BLaER1 treated with 17β-estradiol and CSF1 and Interleukin-3, amounts not matched to agents 10 nM and 100 nM (cell line): ENCODE measurements at regions not wholly inside any gene's neighbourhood (a gene's known extent, or its start where the extent isn't known, plus 50 kb on each side); places are given as distances from the start of the nearest gene placed in this dataset.

Source experiments
- H3K27ac ChIP-seq, 11 experiments: shearing (Covaris generic); formaldehyde crosslinking; 2 replicates each; pipeline ENCODE4 v1.8.1; 2022
- H3K27me3 ChIP-seq, 11 experiments: shearing (Covaris generic); formaldehyde crosslinking; 2 replicates each; pipeline ENCODE4 v1.8.1; 2022
- H3K36me3 ChIP-seq, 11 experiments: shearing (Covaris generic); formaldehyde crosslinking; 2 replicates each; pipeline ENCODE4 v1.8.1; 2022
- H3K4me1 ChIP-seq, 10 experiments: shearing (Covaris generic); formaldehyde crosslinking; 2 replicates each; pipeline ENCODE4 v1.8.1; 2022
- H3K4me2 ChIP-seq, 11 experiments: shearing (Covaris generic); formaldehyde crosslinking; 2 replicates each; pipeline ENCODE4 v1.8.1; 2022
- H3K4me3 ChIP-seq, 10 experiments: shearing (Covaris generic); formaldehyde crosslinking; 2 replicates each; pipeline ENCODE4 v1.8.1; 2022
- H3K9ac ChIP-seq, 11 experiments: shearing (Covaris generic); formaldehyde crosslinking; 2 replicates each; pipeline ENCODE4 v1.8.1; 2022
- H3K9me3 ChIP-seq, 11 experiments: shearing (Covaris generic); formaldehyde crosslinking; replicated peaks in 1 of 11; 2 replicates each; pipeline ENCODE4 v1.8.1; 2022
- H4K20me1 ChIP-seq, 11 experiments: shearing (Covaris generic); formaldehyde crosslinking; 2 replicates each; pipeline ENCODE4 v1.8.1; 2022
- Cebpa-rat ChIP-seq, 11 experiments: shearing (Covaris generic); IDR thresholded peaks; 2 replicates each; pipeline ENCODE4 v1.8.1; 2022

- H4K20me1 ChIP-seq, result no peaks in the 10 kb centered on the region
- no peaks in the 10 kb centered on the region for H3K27me3 ChIP-seq
- H3K9me3 ChIP-seq, result no peaks in the 10 kb centered on the region
- H3K9ac ChIP-seq, result no peak overlapping the region
- no peak overlapping the region for H3K27ac ChIP-seq
- peaks cover 0 to 13% (median 6%) of the 10 kb centered on the region in 10 experiments; a peak in 11 of 20 replicates for H3K4me1 ChIP-seq
- no peak overlapping the region for H3K4me3 ChIP-seq
- H3K4me2 ChIP-seq, result no peak overlapping the region
- TF ChIP-seq Cebpa-rat (IDR thresholded peaks at IDR 0.05), result no peak
- H3K36me3 ChIP-seq, result no peaks in the 10 kb centered on the region
These were observed 78.3 kb upstream of the ATP11B start for GRCh38 chr3:182715006-182715405.

GRCh38 chr3:182716114-182716688, 77.1 kb upstream of the ATP11B start:
- Histone ChIP-seq H3K4me1 (peaks cover 0 to 13% (median 6%) of the 10 kb centered on the region in 10 experiments; a peak in 11 of 20 replicates), H3K27me3 (no peaks in the 10 kb centered on the region), H3K4me3 (no peak overlapping the region), H4K20me1 (no peaks in the 10 kb centered on the region), H3K27ac (no peak overlapping the region), H3K9ac (0 out of 22 replicates have a peak overlapping the region, but pooled peaks of 1 of the 11 experiments have one; percentile 20), H3K9me3 (no peaks in the 10 kb centered on the region), H3K36me3 (no peaks in the 10 kb centered on the region), H3K4me2 (peak overlapping the region in 1 of 11 experiments; percentile 4; a peak in 1 of 22 replicates)
- no peak for TF ChIP-seq Cebpa-rat (IDR thresholded peaks at IDR 0.05)

- H3K4me3 ChIP-seq, result no peak overlapping the region
- H3K4me2 ChIP-seq, result no peak overlapping the region
- TF ChIP-seq Cebpa-rat (IDR thresholded peaks at IDR 0.05), result no peak
- H3K4me1 ChIP-seq, result peaks cover 0 to 13% (median 6%) of the 10 kb centered on the region in 10 experiments; a peak in 11 of 20 replicates
- no peaks in the 10 kb centered on the region for H3K9me3 ChIP-seq
- no peaks in the 10 kb centered on the region for H4K20me1 ChIP-seq
- H3K9ac ChIP-seq, result no peak overlapping the region
- no peak overlapping the region for H3K27ac ChIP-seq
- no peaks in the 10 kb centered on the region for H3K27me3 ChIP-seq
- no peaks in the 10 kb centered on the region for H3K36me3 ChIP-seq
These were observed 76.1 kb upstream of the ATP11B start for GRCh38 chr3:182717216-182717615.

- no peak overlapping the region for H3K4me2 ChIP-seq
- TF ChIP-seq Cebpa-rat (IDR thresholded peaks at IDR 0.05), result no peak
- H3K4me1 ChIP-seq, result no peaks in the 10 kb centered on the region
- H3K9ac ChIP-seq, result no peak overlapping the region
- H4K20me1 ChIP-seq, result no peaks in the 10 kb centered on the region
- no peaks in the 10 kb centered on the region for H3K9me3 ChIP-seq
- no peaks in the 10 kb centered on the region for H3K36me3 ChIP-seq
- H3K27ac ChIP-seq, result no peak overlapping the region
- no peak overlapping the region for H3K4me3 ChIP-seq
- H3K27me3 ChIP-seq, result no peaks in the 10 kb centered on the region
These were observed 70.4 kb upstream of the ATP11B start for GRCh38 chr3:182722907-182723306.

GRCh38 chr3:182723596-182723995, 69.7 kb upstream of the ATP11B start:
- Histone ChIP-seq H3K9ac (no peak overlapping the region), H3K4me1 (no peaks in the 10 kb centered on the region), H3K27me3 (no peaks in the 10 kb centered on the region), H3K9me3 (no peaks in the 10 kb centered on the region), H3K27ac (no peak overlapping the region), H3K36me3 (no peaks in the 10 kb centered on the region), H3K4me2 (no peak overlapping the region), H4K20me1 (no peaks in the 10 kb centered on the region), H3K4me3 (no peak overlapping the region)
- 0 out of 22 replicates have a peak, but pooled peaks of 1 of the 11 experiments have one; percentile 36 for TF ChIP-seq Cebpa-rat (IDR thresholded peaks at IDR 0.05)

- Histone ChIP-seq H3K36me3 (no peaks in the 10 kb centered on the region), H3K9ac (no peak overlapping the region), H3K9me3 (no peaks in the 10 kb centered on the region), H4K20me1 (no peaks in the 10 kb centered on the region), H3K27ac (no peak overlapping the region), H3K27me3 (no peaks in the 10 kb centered on the region), H3K4me2 (no peak overlapping the region), H3K4me3 (no peak overlapping the region), H3K4me1 (peaks cover 6 to 16% (median 9%) of the 10 kb centered on the region in 10 experiments; a peak in 19 of 20 replicates)
- TF ChIP-seq Cebpa-rat (IDR thresholded peaks at IDR 0.05), result no peak
These were observed 67.7 kb upstream of the ATP11B start for GRCh38 chr3:182725372-182726251.

GRCh38 chr3:182726258-182727142, 66.8 kb upstream of the ATP11B start:
- no peaks in the 10 kb centered on the region for H4K20me1 ChIP-seq
- H3K36me3 ChIP-seq, result no peaks in the 10 kb centered on the region
- no peaks in the 10 kb centered on the region for H3K27me3 ChIP-seq
- TF ChIP-seq Cebpa-rat (IDR thresholded peaks at IDR 0.05), result no peak
- H3K4me1 ChIP-seq, result peaks cover 6 to 17% (median 10%) of the 10 kb centered on the region in 10 experiments; a peak in 19 of 20 replicates
- no peak overlapping the region for H3K4me2 ChIP-seq
- no peak overlapping the region for H3K4me3 ChIP-seq
- H3K27ac ChIP-seq, result no peak overlapping the region
- no peak overlapping the region for H3K9ac ChIP-seq
- no peaks in the 10 kb centered on the region for H3K9me3 ChIP-seq

GRCh38 chr3:182728238-182728637, 65.1 kb upstream of the ATP11B start:
- Histone ChIP-seq H3K27ac (no peak overlapping the region), H3K9ac (no peak overlapping the region), H3K4me2 (no peak overlapping the region), H3K4me3 (no peak overlapping the region), H3K36me3 (no peaks in the 10 kb centered on the region), H3K4me1 (peaks cover 6 to 17% (median 10%) of the 10 kb centered on the region in 10 experiments; a peak in 19 of 20 replicates), H4K20me1 (no peaks in the 10 kb centered on the region), H3K9me3 (no peaks in the 10 kb centered on the region), H3K27me3 (no peaks in the 10 kb centered on the region)
- no peak for TF ChIP-seq Cebpa-rat (IDR thresholded peaks at IDR 0.05)
